ENCODE measurements at regions not wholly inside any gene's neighbourhood (a gene's known extent, or its start where the extent isn't known, plus 50 kb on each side); places are given as distances from the start of the nearest gene placed in this dataset.
A peak's percentile ranks its signal among the peaks of the same experiment; 100 is the strongest.

- no peak overlapping the region for H3K4me3 ChIP-seq (replicated peaks; ENCODE audit: low read depth, low read length)
- TF ChIP-seq CTCF (IDR thresholded peaks at IDR 0.05; ENCODE audit: low read length, missing control alignments) = no peak
- no peak for DNase-seq (ENCODE audit: low read depth)
These were observed 180.9 kb downstream of the SMAD2 start for GRCh38 chr18:47749600-47749973.

- TF ChIP-seq CTCF (IDR thresholded peaks at IDR 0.05; ENCODE audit: low read length, missing control alignments) = peak; percentile 62
- peak; percentile 67 for DNase-seq (ENCODE audit: low read depth)
- peak overlapping the region; percentile 48 for H3K4me3 ChIP-seq (replicated peaks; ENCODE audit: low read depth, low read length)
These were observed 181.4 kb downstream of the SMAD2 start for GRCh38 chr18:47748847-47749599.

- no peak for TF ChIP-seq CTCF (IDR thresholded peaks at IDR 0.05; ENCODE audit: low read length, missing control alignments)
- H3K4me3 ChIP-seq (replicated peaks; ENCODE audit: low read depth, low read length) = no peak overlapping the region
- no peak for DNase-seq (ENCODE audit: low read depth)
These were observed 182.2 kb downstream of the SMAD2 start for GRCh38 chr18:47748093-47748796.

- no peak for DNase-seq (ENCODE audit: low read depth)
- no peak overlapping the region for H3K4me3 ChIP-seq (replicated peaks; ENCODE audit: low read depth, low read length)
- no peak for TF ChIP-seq CTCF (IDR thresholded peaks at IDR 0.05; ENCODE audit: low read length, missing control alignments)
These were observed 183.1 kb downstream of the SMAD2 start for GRCh38 chr18:47747260-47747795.

- no peak overlapping the region for H3K4me3 ChIP-seq (replicated peaks; ENCODE audit: low read depth, low read length)
- no peak for TF ChIP-seq CTCF (IDR thresholded peaks at IDR 0.05; ENCODE audit: low read length, missing control alignments)
- DNase-seq (ENCODE audit: low read depth) = no peak
These were observed 183.8 kb downstream of the SMAD2 start for GRCh38 chr18:47746615-47747014.

- H3K4me3 ChIP-seq (replicated peaks; ENCODE audit: low read depth, low read length) = no peak overlapping the region
- TF ChIP-seq CTCF (IDR thresholded peaks at IDR 0.05; ENCODE audit: low read length, missing control alignments) = no peak
- DNase-seq (ENCODE audit: low read depth) = no peak
These were observed 185.2 kb downstream of the SMAD2 start for GRCh38 chr18:47745227-47745626.
